ENCODE measurements at regions not wholly inside any gene's neighbourhood (a gene's known extent, or its start where the extent isn't known, plus 50 kb on each side); places are given as distances from the start of the nearest gene placed in this dataset.

GRCh38 chr7:145868935-145869334 lies 247.7 kb upstream of the CNTNAP2 start:
- TF ChIP-seq POLR2A (IDR thresholded peaks at IDR 0.05) (no peak), POLR2AphosphoS5 (IDR thresholded peaks at IDR 0.05) (no peak), EP300 (IDR thresholded peaks at IDR 0.05) (no peak)

Data from sigmoid colon (tissue), 4 donors.